GM12878 (cell line): ENCODE measurements at regions not wholly inside any gene's neighbourhood (a gene's known extent, or its start where the extent isn't known, plus 50 kb on each side); places are given as distances from the start of the nearest gene placed in this dataset.

ENCODE experiments used
- ATAC-seq: fragments of 200-7000 bp; cut with Tn5 transposase; 3 replicates; pipeline ENCODE4 v1.9.1; 2020; ENCODE audit warnings: mild to moderate bottlenecking, moderate library complexity
- BruUV-seq: library from RNA; stranded (reverse); fragments of 400-500 nt; replicated peaks from 2 replicates; lab custom pipeline; 2021; lab: Mats Ljungman, UMichigan
- CTCF ChIA-PET: fragments of 300-600 bp; sonication (Branson Sonifier 250); formaldehyde crosslinking; extraction: SDS; loops from one replicate; lab custom pipeline; 2021; ENCODE audit warnings: inconsistent platforms; lab: Yijun Ruan, JAX
- POLR2A ChIA-PET: fragments of 350-600 bp; formaldehyde crosslinking; extraction: SDS; loops from one replicate; lab custom pipeline; 2021; ENCODE audit warnings: inconsistent platforms; lab: Charles Lee
- RAD21 ChIA-PET: fragments of 300-600 bp; sonication (Branson Sonifier 250); formaldehyde crosslinking; loops from one replicate; lab custom pipeline; 2023; ENCODE audit warnings: antibody characterized with exemption; ENCODE audit not compliant: unreplicated experiment; lab: Charles Lee
- SMC1A ChIA-PET: fragments of 300-600 bp; sonication (Branson Sonifier 250); formaldehyde crosslinking; loops from one replicate; lab custom pipeline; 2023; ENCODE audit not compliant: unreplicated experiment, uncharacterized antibody; lab: Charles Lee
- DNase-seq: peaks from one replicate; pipeline ENCODE4 v3.0.0-alpha.2; 2011; ENCODE audit warnings: low read depth, low spot score
- FAIRE-seq: peaks from 3 replicates; lab custom pipeline; 2011; peaks lifted over from hg19 to GRCh38; lab: Jason Lieb, UNC
- H2AFZ ChIP-seq: 2 replicates; pipeline ENCODE4 v1.6.0; 2011; ENCODE audit warnings: low read depth, low read length, control low read depth; ENCODE audit not compliant: control insufficient read depth
- H3K27ac ChIP-seq: 2 replicates; pipeline ENCODE4 v1.5.1; 2011; ENCODE audit warnings: control low read depth; ENCODE audit not compliant: control insufficient read depth, insufficient read depth
- H3K27me3 ChIP-seq, 2 experiments: replicated peaks in 1 of 2; 2 replicates each; pipeline versions ENCODE4 v1.6.0 to v1.6.1; 2011; ENCODE audit warnings: low read length in 1 of 2; ENCODE audit not compliant: control insufficient read depth in 2 of 2, insufficient read depth in 2 of 2
- H3K36me3 ChIP-seq, 2 experiments: 2 replicates each; pipeline ENCODE4 v1.5.1; 2011; ENCODE audit warnings: low read length in 1 of 2; ENCODE audit not compliant: control insufficient read depth in 2 of 2, insufficient read depth in 2 of 2
- H3K4me1 ChIP-seq: 2 replicates; pipeline ENCODE4 v1.6.1; 2011; ENCODE audit warnings: mild to moderate bottlenecking, low read length, moderate library complexity, mixed read lengths; ENCODE audit not compliant: control insufficient read depth, insufficient read depth
- H3K4me2 ChIP-seq: 2 replicates; pipeline ENCODE4 v1.6.0; 2011; ENCODE audit warnings: control low read depth; ENCODE audit not compliant: control insufficient read depth, insufficient read depth
- H3K4me3 ChIP-seq: fragments of 200-600 bp; sonication (generic); 2 replicates; pipeline ENCODE4 v1.5.1; 2016
- H3K79me2 ChIP-seq: 2 replicates; pipeline ENCODE4 v1.6.0; 2011; ENCODE audit warnings: low read length; ENCODE audit not compliant: control insufficient read depth, insufficient read depth
- H3K9ac ChIP-seq: 2 replicates; pipeline ENCODE4 v1.8.0; 2011; ENCODE audit warnings: low read length, control low read depth, mixed read lengths; ENCODE audit not compliant: control insufficient read depth, insufficient read depth
- H3K9me3 ChIP-seq: replicated peaks from 3 replicates; pipeline ENCODE4 v1.5.1; 2011; ENCODE audit warnings: mild to moderate bottlenecking, low read length; ENCODE audit not compliant: control insufficient read depth, insufficient read depth
- H4K20me1 ChIP-seq: 2 replicates; pipeline ENCODE4 v1.6.0; 2011; ENCODE audit not compliant: control insufficient read depth, insufficient read depth
- CBX5 ChIP-seq: sonication (generic); IDR thresholded peaks from 2 replicates; pipeline ENCODE4 v1.6.1; 2016; ENCODE audit warnings: low read depth, moderate library complexity, mild to moderate bottlenecking, inconsistent platforms
- GATAD2B ChIP-seq: fragments of 450-650 bp; conservative IDR thresholded peaks from 2 replicates; pipeline ENCODE4 v1.6.1; 2017; ENCODE audit warnings: low read depth, mild to moderate bottlenecking, moderate library complexity
- HDGF ChIP-seq: fragments of 450-650 bp; IDR thresholded peaks from 2 replicates; pipeline ENCODE4 v1.6.1; 2016; ENCODE audit warnings: antibody characterized with exemption
- KAT2A ChIP-seq: conservative IDR thresholded peaks from 2 replicates; pipeline ENCODE4 v1.6.1; 2011; ENCODE audit warnings: low read depth, low read length; ENCODE audit not compliant: control insufficient read depth
- MEF2B ChIP-seq: fragments of 450-650 bp; IDR thresholded peaks from 2 replicates; pipeline ENCODE4 v1.6.1; 2018; ENCODE audit warnings: mild to moderate bottlenecking, moderate library complexity; ENCODE audit not compliant: partially characterized antibody, poor library complexity, severe bottlenecking
- MTA2 ChIP-seq: fragments of 450-650 bp; IDR thresholded peaks from 2 replicates; pipeline ENCODE4 v1.6.1; 2016; ENCODE audit warnings: low read depth, mild to moderate bottlenecking, moderate library complexity
- MTA3 ChIP-seq: IDR thresholded peaks from 2 replicates; pipeline ENCODE4 v1.6.1; 2012; ENCODE audit warnings: low read length, inconsistent platforms, borderline replicate concordance
- MYB ChIP-seq: fragments of 150-350 bp; IDR thresholded peaks from 2 replicates; pipeline ENCODE4 v1.6.1; 2014; ENCODE audit warnings: mild to moderate bottlenecking, low read depth, low read length, borderline replicate concordance
- NFIC ChIP-seq: IDR thresholded peaks from 2 replicates; pipeline ENCODE4 v1.6.1; 2012; ENCODE audit warnings: low read depth, mild to moderate bottlenecking, inconsistent platforms, low read length, moderate library complexity
- NFXL1 ChIP-seq: fragments of 450-650 bp; IDR thresholded peaks from 2 replicates; pipeline ENCODE4 v1.6.1; 2017; ENCODE audit warnings: antibody characterized with exemption, mild to moderate bottlenecking, borderline replicate concordance
- NR2C1 ChIP-seq: fragments of 450-650 bp; IDR thresholded peaks from 2 replicates; pipeline ENCODE4 v1.6.1; 2017; ENCODE audit warnings: antibody characterized with exemption, mild to moderate bottlenecking, moderate library complexity
- RELA ChIP-seq: fragments of 450-650 bp; IDR thresholded peaks from 2 replicates; pipeline ENCODE4 v1.8.0; 2014; ENCODE audit warnings: borderline replicate concordance; ENCODE audit not compliant: partially characterized antibody
- SMAD1 ChIP-seq: fragments of 450-650 bp; IDR thresholded peaks from 2 replicates; pipeline ENCODE4 v1.6.1; 2018; ENCODE audit warnings: mild to moderate bottlenecking, low read depth; ENCODE audit not compliant: partially characterized antibody
- STAT1 ChIP-seq: fragments of 450-650 bp; conservative IDR thresholded peaks from 2 replicates; pipeline ENCODE4 v1.6.1; 2014; ENCODE audit warnings: antibody characterized with exemption, mild to moderate bottlenecking
- STAT3 ChIP-seq: IDR thresholded peaks from 2 replicates; pipeline ENCODE4 v1.6.1; 2011; ENCODE audit warnings: low read depth, low read length, improper control_type of control experiment
- TBL1XR1 ChIP-seq: IDR thresholded peaks from 2 replicates; pipeline ENCODE4 v1.6.1; 2012; ENCODE audit warnings: low read depth, low read length, improper control_type of control experiment
- WRNIP1 ChIP-seq: IDR thresholded peaks from 2 replicates; pipeline ENCODE4 v1.6.1; 2011; ENCODE audit warnings: low read depth, low read length, improper control_type of control experiment, borderline replicate concordance
- YBX1 ChIP-seq: fragments of 450-650 bp; IDR thresholded peaks from 2 replicates; pipeline ENCODE4 v1.6.1; 2016; ENCODE audit warnings: antibody characterized with exemption
- WGBS: methylation state at CpG from one replicate; pipeline ENCODE4 v1.1.6; 2016; ENCODE audit warnings: low lambda C conversion rate; ENCODE audit not compliant: insufficient replicate concordance, insufficient coverage; ENCODE audit errors: missing lambda C conversion rate; 5-methylcytosine and 5-hydroxymethylcytosine counted together
- in situ Hi-C: fragments of 300-500 bp; cut with MboI; formaldehyde crosslinking; loops from 9 replicates; pipeline ENCODE4 v1.14.3; 2018; ENCODE audit warnings: mixed read lengths
- intact Hi-C: fragments of 100-400 bp; cut with micrococcal nuclease; formaldehyde crosslinking; loops from one replicate; pipeline ENCODE4 v1.14.2; 2022; ENCODE audit not compliant: unreplicated experiment
- TF ChIP-seq, protein P1 (sequence below): fragments of 450-650 bp; IDR thresholded peaks from 2 replicates; pipeline ENCODE4 v1.6.1; 2017; ENCODE audit warnings: mild to moderate bottlenecking, moderate library complexity
- TF ChIP-seq, protein P2 (sequence below): fragments of 450-650 bp; IDR thresholded peaks from 2 replicates; pipeline ENCODE4 v1.6.1; 2016; ENCODE audit warnings: mild to moderate bottlenecking

DNA sequence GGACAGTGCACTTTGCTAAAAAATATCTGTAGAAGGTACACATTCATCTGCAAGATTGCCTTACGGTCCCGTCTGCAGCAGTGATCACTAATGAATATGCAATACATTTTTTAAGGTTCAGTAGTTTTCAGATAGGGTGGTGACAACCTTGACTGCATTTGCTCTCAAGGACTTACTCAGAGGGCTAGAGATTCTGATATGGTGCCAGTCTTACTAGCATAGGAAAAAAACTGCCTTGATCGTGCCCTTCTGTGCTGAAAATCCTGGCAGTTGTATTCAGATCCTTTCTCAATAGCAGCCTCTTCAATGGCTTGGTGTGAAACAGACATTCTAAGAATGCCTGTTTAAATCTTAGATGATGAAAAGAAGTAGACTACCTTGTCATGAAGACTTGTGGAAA lies 411.9 kb upstream of the CCDC54 start:
- no peaks in the 10 kb centered on the region for H3K27me3 ChIP-seq
- no peak overlapping the region for H3K27ac ChIP-seq
- H3K4me3 ChIP-seq = no peak overlapping the region
- ChIA-PET POLR2A (no interaction called here), RAD21 (no interaction called here), SMC1A (no interaction called here), CTCF (no interaction called here)
- no peaks in the 10 kb centered on the region for H3K36me3 ChIP-seq
- BruUV-seq = no TSS peak
- FAIRE-seq = no peak
- no peak for TF ChIP-seq STAT1
- no peak for TF ChIP-seq KAT2A
- TF ChIP-seq TBL1XR1 = no peak
- TF ChIP-seq, protein P1, sequence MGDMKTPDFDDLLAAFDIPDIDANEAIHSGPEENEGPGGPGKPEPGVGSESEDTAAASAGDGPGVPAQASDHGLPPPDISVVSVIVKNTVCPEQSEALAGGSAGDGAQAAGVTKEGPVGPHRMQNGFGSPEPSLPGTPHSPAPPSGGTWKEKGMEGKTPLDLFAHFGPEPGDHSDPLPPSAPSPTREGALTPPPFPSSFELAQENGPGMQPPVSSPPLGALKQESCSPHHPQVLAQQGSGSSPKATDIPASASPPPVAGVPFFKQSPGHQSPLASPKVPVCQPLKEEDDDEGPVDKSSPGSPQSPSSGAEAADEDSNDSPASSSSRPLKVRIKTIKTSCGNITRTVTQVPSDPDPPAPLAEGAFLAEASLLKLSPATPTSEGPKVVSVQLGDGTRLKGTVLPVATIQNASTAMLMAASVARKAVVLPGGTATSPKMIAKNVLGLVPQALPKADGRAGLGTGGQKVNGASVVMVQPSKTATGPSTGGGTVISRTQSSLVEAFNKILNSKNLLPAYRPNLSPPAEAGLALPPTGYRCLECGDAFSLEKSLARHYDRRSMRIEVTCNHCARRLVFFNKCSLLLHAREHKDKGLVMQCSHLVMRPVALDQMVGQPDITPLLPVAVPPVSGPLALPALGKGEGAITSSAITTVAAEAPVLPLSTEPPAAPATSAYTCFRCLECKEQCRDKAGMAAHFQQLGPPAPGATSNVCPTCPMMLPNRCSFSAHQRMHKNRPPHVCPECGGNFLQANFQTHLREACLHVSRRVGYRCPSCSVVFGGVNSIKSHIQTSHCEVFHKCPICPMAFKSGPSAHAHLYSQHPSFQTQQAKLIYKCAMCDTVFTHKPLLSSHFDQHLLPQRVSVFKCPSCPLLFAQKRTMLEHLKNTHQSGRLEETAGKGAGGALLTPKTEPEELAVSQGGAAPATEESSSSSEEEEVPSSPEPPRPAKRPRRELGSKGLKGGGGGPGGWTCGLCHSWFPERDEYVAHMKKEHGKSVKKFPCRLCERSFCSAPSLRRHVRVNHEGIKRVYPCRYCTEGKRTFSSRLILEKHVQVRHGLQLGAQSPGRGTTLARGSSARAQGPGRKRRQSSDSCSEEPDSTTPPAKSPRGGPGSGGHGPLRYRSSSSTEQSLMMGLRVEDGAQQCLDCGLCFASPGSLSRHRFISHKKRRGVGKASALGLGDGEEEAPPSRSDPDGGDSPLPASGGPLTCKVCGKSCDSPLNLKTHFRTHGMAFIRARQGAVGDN = no peak
- no peak for TF ChIP-seq NFXL1
- no peak for TF ChIP-seq WRNIP1
- TF ChIP-seq MTA2 = no peak
- no peak for TF ChIP-seq NFIC
- no peak for TF ChIP-seq MEF2B
- TF ChIP-seq, protein P2, sequence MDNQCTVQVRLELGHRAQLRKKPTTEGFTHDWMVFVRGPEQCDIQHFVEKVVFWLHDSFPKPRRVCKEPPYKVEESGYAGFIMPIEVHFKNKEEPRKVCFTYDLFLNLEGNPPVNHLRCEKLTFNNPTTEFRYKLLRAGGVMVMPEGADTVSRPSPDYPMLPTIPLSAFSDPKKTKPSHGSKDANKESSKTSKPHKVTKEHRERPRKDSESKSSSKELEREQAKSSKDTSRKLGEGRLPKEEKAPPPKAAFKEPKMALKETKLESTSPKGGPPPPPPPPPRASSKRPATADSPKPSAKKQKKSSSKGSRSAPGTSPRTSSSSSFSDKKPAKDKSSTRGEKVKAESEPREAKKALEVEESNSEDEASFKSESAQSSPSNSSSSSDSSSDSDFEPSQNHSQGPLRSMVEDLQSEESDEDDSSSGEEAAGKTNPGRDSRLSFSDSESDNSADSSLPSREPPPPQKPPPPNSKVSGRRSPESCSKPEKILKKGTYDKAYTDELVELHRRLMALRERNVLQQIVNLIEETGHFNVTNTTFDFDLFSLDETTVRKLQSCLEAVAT = no peak
- no peak for TF ChIP-seq NR2C1
- no peak for TF ChIP-seq HDGF
- no peak for TF ChIP-seq GATAD2B
- TF ChIP-seq MTA3 = no peak
- no peak for TF ChIP-seq CBX5
- no peak for TF ChIP-seq RELA
- no peak for TF ChIP-seq SMAD1
- TF ChIP-seq STAT3 = no peak
- TF ChIP-seq YBX1 = no peak
- no peak for TF ChIP-seq MYB
- intact Hi-C loops = no loop called here
- no peaks in the 10 kb centered on the region for H4K20me1 ChIP-seq
- H3K79me2 ChIP-seq = no peaks in the 10 kb centered on the region
- H3K4me1 ChIP-seq = no peaks in the 10 kb centered on the region
- H2AFZ ChIP-seq = no peak overlapping the region
- no peak overlapping the region for H3K4me2 ChIP-seq
- 17% methylated on average over 3 of the region's 3 CpGs for WGBS
- ATAC-seq = no peak
- no peak for DNase-seq
- H3K9ac ChIP-seq = no peak overlapping the region
- in situ Hi-C loops = no loop called here
- no peaks in the 10 kb centered on the region for H3K9me3 ChIP-seq
